Ovary (tissue), 3 donors: ENCODE measurements at regions not wholly inside any gene's neighbourhood (a gene's known extent, or its start where the extent isn't known, plus 50 kb on each side); places are given as distances from the start of the nearest gene placed in this dataset.
"Not testable (repeated sequence)": the region's sequence is repeated elsewhere in the genome, so short reads cannot be mapped to it uniquely, and the experiment has no call there.

Source experiments
- EP300 ChIP-seq: sonication (generic); formaldehyde crosslinking; IDR thresholded peaks from one replicate; pipeline ENCODE4 v1.6.1; 2017; ENCODE audit warnings: antibody characterized with exemption
- POLR2A ChIP-seq: fragments of 450-650 bp; IDR thresholded peaks from one replicate; pipeline ENCODE4 v1.6.1; 2017; ENCODE audit warnings: antibody characterized with exemption, mild to moderate bottlenecking, moderate library complexity
- TF ChIP-seq, protein P1 (sequence below), 3 donors: fragments of 450-650 bp in 2 of 3; fragments of 200-600 bp in 1 of 3; IDR thresholded peaks; one replicate each; pipeline versions ENCODE4 v1.5.1 to v1.8.0; 2016 to 2022; ENCODE audit warnings: antibody characterized with exemption in 3 of 3, mild to moderate bottlenecking in 1 of 3
- donor health status: DM: no; HTN: no; CAD: no.

DNA sequence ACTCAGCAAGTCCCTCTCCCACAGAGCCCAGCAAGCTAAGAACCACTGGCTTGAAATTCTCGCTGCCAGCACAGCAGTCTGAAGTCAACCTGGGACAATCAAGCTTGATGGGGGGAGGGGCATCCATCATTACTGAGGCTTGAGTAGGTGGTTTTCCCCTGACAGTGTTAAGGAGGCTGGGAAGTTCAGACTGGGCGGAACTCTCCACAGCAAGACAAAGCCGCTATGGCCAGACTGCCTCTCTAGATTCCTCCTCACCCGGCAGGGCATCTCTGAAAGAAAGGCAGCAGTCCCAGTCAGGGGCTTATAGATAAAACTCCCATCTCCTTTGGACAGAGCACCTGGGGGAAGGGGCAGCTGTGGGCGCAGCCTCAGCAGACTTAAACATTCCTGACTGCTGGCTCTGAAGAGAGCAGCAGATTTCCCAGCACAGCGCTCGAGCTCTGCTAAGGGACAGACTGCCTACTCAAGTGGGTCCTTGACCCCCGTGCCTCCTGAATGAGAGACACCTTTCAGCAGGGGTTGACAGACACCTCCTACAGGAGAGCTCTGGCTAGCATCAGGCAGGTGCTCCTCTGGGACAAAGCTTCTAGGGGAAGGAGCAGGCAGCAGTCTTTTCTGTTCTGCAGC lies 188.4 kb downstream of the PCTP start:
- TF ChIP-seq, protein P1, sequence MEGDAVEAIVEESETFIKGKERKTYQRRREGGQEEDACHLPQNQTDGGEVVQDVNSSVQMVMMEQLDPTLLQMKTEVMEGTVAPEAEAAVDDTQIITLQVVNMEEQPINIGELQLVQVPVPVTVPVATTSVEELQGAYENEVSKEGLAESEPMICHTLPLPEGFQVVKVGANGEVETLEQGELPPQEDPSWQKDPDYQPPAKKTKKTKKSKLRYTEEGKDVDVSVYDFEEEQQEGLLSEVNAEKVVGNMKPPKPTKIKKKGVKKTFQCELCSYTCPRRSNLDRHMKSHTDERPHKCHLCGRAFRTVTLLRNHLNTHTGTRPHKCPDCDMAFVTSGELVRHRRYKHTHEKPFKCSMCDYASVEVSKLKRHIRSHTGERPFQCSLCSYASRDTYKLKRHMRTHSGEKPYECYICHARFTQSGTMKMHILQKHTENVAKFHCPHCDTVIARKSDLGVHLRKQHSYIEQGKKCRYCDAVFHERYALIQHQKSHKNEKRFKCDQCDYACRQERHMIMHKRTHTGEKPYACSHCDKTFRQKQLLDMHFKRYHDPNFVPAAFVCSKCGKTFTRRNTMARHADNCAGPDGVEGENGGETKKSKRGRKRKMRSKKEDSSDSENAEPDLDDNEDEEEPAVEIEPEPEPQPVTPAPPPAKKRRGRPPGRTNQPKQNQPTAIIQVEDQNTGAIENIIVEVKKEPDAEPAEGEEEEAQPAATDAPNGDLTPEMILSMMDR (IDR thresholded peaks at IDR 0.05) = not testable (repeated sequence)
- not testable (repeated sequence) for TF ChIP-seq POLR2A, EP300
